GM12878 (cell line): ENCODE measurements at regions not wholly inside any gene's neighbourhood (a gene's known extent, or its start where the extent isn't known, plus 50 kb on each side); places are given as distances from the start of the nearest gene placed in this dataset.

Experiments used
- ATAC-seq: fragments of 200-7000 bp; cut with Tn5 transposase; 3 replicates; pipeline ENCODE4 v1.9.1; 2020; ENCODE audit warnings: mild to moderate bottlenecking, moderate library complexity
- BruUV-seq: library from RNA; stranded (reverse); fragments of 400-500 nt; replicated peaks from 2 replicates; lab custom pipeline; 2021; lab: Mats Ljungman, UMichigan
- CTCF ChIA-PET: fragments of 300-600 bp; sonication (Branson Sonifier 250); formaldehyde crosslinking; extraction: SDS; loops from one replicate; lab custom pipeline; 2021; ENCODE audit warnings: inconsistent platforms; lab: Yijun Ruan, JAX
- POLR2A ChIA-PET: fragments of 350-600 bp; formaldehyde crosslinking; extraction: SDS; loops from one replicate; lab custom pipeline; 2021; ENCODE audit warnings: inconsistent platforms; lab: Charles Lee
- RAD21 ChIA-PET: fragments of 300-600 bp; sonication (Branson Sonifier 250); formaldehyde crosslinking; loops from one replicate; lab custom pipeline; 2023; ENCODE audit warnings: antibody characterized with exemption; ENCODE audit not compliant: unreplicated experiment; lab: Charles Lee
- SMC1A ChIA-PET: fragments of 300-600 bp; sonication (Branson Sonifier 250); formaldehyde crosslinking; loops from one replicate; lab custom pipeline; 2023; ENCODE audit not compliant: unreplicated experiment, uncharacterized antibody; lab: Charles Lee
- DNase-seq: peaks from one replicate; pipeline ENCODE4 v3.0.0-alpha.2; 2011; ENCODE audit warnings: low read depth, low spot score
- FAIRE-seq: peaks from 3 replicates; lab custom pipeline; 2011; peaks lifted over from hg19 to GRCh38; lab: Jason Lieb, UNC
- H2AFZ ChIP-seq: 2 replicates; pipeline ENCODE4 v1.6.0; 2011; ENCODE audit warnings: low read depth, low read length, control low read depth; ENCODE audit not compliant: control insufficient read depth
- H3K27ac ChIP-seq: 2 replicates; pipeline ENCODE4 v1.5.1; 2011; ENCODE audit warnings: control low read depth; ENCODE audit not compliant: control insufficient read depth, insufficient read depth
- H3K27me3 ChIP-seq, 2 experiments: replicated peaks in 1 of 2; 2 replicates each; pipeline versions ENCODE4 v1.6.0 to v1.6.1; 2011; ENCODE audit warnings: low read length in 1 of 2; ENCODE audit not compliant: control insufficient read depth in 2 of 2, insufficient read depth in 2 of 2
- H3K36me3 ChIP-seq, 2 experiments: 2 replicates each; pipeline ENCODE4 v1.5.1; 2011; ENCODE audit warnings: low read length in 1 of 2; ENCODE audit not compliant: control insufficient read depth in 2 of 2, insufficient read depth in 2 of 2
- H3K4me1 ChIP-seq: 2 replicates; pipeline ENCODE4 v1.6.1; 2011; ENCODE audit warnings: mild to moderate bottlenecking, low read length, moderate library complexity, mixed read lengths; ENCODE audit not compliant: control insufficient read depth, insufficient read depth
- H3K4me2 ChIP-seq: 2 replicates; pipeline ENCODE4 v1.6.0; 2011; ENCODE audit warnings: control low read depth; ENCODE audit not compliant: control insufficient read depth, insufficient read depth
- H3K4me3 ChIP-seq: fragments of 200-600 bp; sonication (generic); 2 replicates; pipeline ENCODE4 v1.5.1; 2016
- H3K79me2 ChIP-seq: 2 replicates; pipeline ENCODE4 v1.6.0; 2011; ENCODE audit warnings: low read length; ENCODE audit not compliant: control insufficient read depth, insufficient read depth
- H3K9ac ChIP-seq: 2 replicates; pipeline ENCODE4 v1.8.0; 2011; ENCODE audit warnings: low read length, control low read depth, mixed read lengths; ENCODE audit not compliant: control insufficient read depth, insufficient read depth
- H3K9me3 ChIP-seq: replicated peaks from 3 replicates; pipeline ENCODE4 v1.5.1; 2011; ENCODE audit warnings: mild to moderate bottlenecking, low read length; ENCODE audit not compliant: control insufficient read depth, insufficient read depth
- H4K20me1 ChIP-seq: 2 replicates; pipeline ENCODE4 v1.6.0; 2011; ENCODE audit not compliant: control insufficient read depth, insufficient read depth
- BRCA1 ChIP-seq: IDR thresholded peaks from 2 replicates; pipeline ENCODE4 v1.6.1; 2011; ENCODE audit warnings: low read depth, low read length, improper control_type of control experiment
- CEBPB ChIP-seq, 2 experiments: fragments of 150-350 bp in 1 of 2; IDR thresholded peaks; 2 replicates each; pipeline ENCODE4 v1.6.1; 2012 to 2014; ENCODE audit warnings: low read depth in 2 of 2, low read length in 2 of 2, borderline replicate concordance in 1 of 2, inconsistent platforms in 1 of 2
- CHD2 ChIP-seq: IDR thresholded peaks from 2 replicates; pipeline ENCODE4 v1.6.1; 2011; ENCODE audit warnings: low read depth, low read length, improper control_type of control experiment, borderline replicate concordance
- EED ChIP-seq: sonication (generic); IDR thresholded peaks from 2 replicates; pipeline ENCODE4 v1.6.1; 2016; ENCODE audit warnings: antibody characterized with exemption, low read depth
- EP300 ChIP-seq, 2 experiments: fragments of 150-350 bp in 1 of 2; IDR thresholded peaks; 2 replicates each; pipeline ENCODE4 v1.6.1; 2011 to 2012; ENCODE audit warnings: low read depth in 2 of 2, low read length in 2 of 2, borderline replicate concordance in 1 of 2, improper control_type of control experiment in 1 of 2, inconsistent platforms in 1 of 2; ENCODE audit not compliant: control insufficient read depth in 1 of 2
- MEF2B ChIP-seq: fragments of 450-650 bp; IDR thresholded peaks from 2 replicates; pipeline ENCODE4 v1.6.1; 2018; ENCODE audit warnings: mild to moderate bottlenecking, moderate library complexity; ENCODE audit not compliant: partially characterized antibody, poor library complexity, severe bottlenecking
- NFXL1 ChIP-seq: fragments of 450-650 bp; IDR thresholded peaks from 2 replicates; pipeline ENCODE4 v1.6.1; 2017; ENCODE audit warnings: antibody characterized with exemption, mild to moderate bottlenecking, borderline replicate concordance
- RCOR1 ChIP-seq: conservative IDR thresholded peaks from 2 replicates; pipeline ENCODE4 v1.6.1; 2012; ENCODE audit warnings: low read depth, low read length, improper control_type of control experiment
- RELA ChIP-seq: fragments of 450-650 bp; IDR thresholded peaks from 2 replicates; pipeline ENCODE4 v1.8.0; 2014; ENCODE audit warnings: borderline replicate concordance; ENCODE audit not compliant: partially characterized antibody
- SMAD1 ChIP-seq: fragments of 450-650 bp; IDR thresholded peaks from 2 replicates; pipeline ENCODE4 v1.6.1; 2018; ENCODE audit warnings: mild to moderate bottlenecking, low read depth; ENCODE audit not compliant: partially characterized antibody
- STAT3 ChIP-seq: IDR thresholded peaks from 2 replicates; pipeline ENCODE4 v1.6.1; 2011; ENCODE audit warnings: low read depth, low read length, improper control_type of control experiment
- WGBS: methylation state at CpG from one replicate; pipeline ENCODE4 v1.1.6; 2016; ENCODE audit warnings: low lambda C conversion rate; ENCODE audit not compliant: insufficient replicate concordance, insufficient coverage; ENCODE audit errors: missing lambda C conversion rate; 5-methylcytosine and 5-hydroxymethylcytosine counted together
- in situ Hi-C: fragments of 300-500 bp; cut with MboI; formaldehyde crosslinking; loops from 9 replicates; pipeline ENCODE4 v1.14.3; 2018; ENCODE audit warnings: mixed read lengths
- intact Hi-C: fragments of 100-400 bp; cut with micrococcal nuclease; formaldehyde crosslinking; loops from one replicate; pipeline ENCODE4 v1.14.2; 2022; ENCODE audit not compliant: unreplicated experiment
- TF ChIP-seq, protein P1 (sequence below): IDR thresholded peaks from 2 replicates; pipeline ENCODE4 v1.6.1; 2011; ENCODE audit warnings: borderline replicate concordance, low read depth, mild to moderate bottlenecking, moderate library complexity, mixed read lengths, low read length; ENCODE audit not compliant: insufficient read depth; ENCODE audit errors: extremely low read length
- TF ChIP-seq, protein P2 (sequence below): fragments of 450-650 bp; IDR thresholded peaks from 2 replicates; pipeline ENCODE4 v1.6.1; 2017; ENCODE audit warnings: mild to moderate bottlenecking, low read depth, inconsistent platforms; ENCODE audit not compliant: poor library complexity, severe bottlenecking

DNA sequence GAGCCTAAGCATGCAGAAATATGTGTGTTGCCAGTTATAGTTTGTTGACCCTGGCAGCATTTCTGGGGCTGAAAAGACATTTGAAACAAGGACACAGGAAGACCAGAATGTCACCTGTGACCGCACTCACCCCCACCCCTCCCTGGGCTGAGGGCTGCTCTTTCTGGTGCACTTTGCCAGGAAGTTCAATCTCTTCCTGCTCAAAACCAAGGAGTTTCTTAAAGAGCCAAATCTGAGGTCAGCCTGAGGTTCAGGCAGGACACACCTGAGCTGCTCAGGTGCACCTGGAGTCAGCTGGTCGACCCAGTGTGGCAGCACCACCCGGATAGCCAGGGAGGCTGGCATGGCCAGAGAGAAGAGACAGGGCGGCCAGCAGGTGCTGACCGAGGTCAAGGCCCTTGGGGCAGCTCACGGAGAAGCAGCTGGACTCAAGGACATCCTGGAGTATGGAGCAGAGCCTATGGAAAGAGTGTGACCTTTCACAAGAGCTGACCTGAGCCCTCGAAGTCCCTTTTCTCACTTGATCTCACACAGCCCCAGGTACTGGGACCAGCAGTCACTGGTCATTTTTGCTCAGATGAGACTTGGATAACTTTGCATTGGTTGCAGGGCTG lies 376.9 kb upstream of the IRX4 start:
- no peak for FAIRE-seq
- no peak overlapping the region for H2AFZ ChIP-seq
- H3K4me1 ChIP-seq, result no peaks in the 10 kb centered on the region
- BruUV-seq, result no TSS peak
- H3K4me3 ChIP-seq, result no peak overlapping the region
- no peak overlapping the region for H3K27ac ChIP-seq
- no peak for ATAC-seq
- H3K9me3 ChIP-seq, result no peaks in the 10 kb centered on the region; the same call in 2 of the 3 replicates
- H3K79me2 ChIP-seq, result no peaks in the 10 kb centered on the region
- ChIA-PET RAD21 (no interaction called here), SMC1A (no interaction called here), POLR2A (no interaction called here), CTCF (no interaction called here)
- DNase-seq, result no peak
- in situ Hi-C loops (no loop called here), intact Hi-C loops (no loop called here)
- H3K4me2 ChIP-seq, result no peak overlapping the region
- H3K36me3 ChIP-seq, result no peaks in the 10 kb centered on the region
- no peak for TF ChIP-seq NFXL1
- TF ChIP-seq, protein P1, sequence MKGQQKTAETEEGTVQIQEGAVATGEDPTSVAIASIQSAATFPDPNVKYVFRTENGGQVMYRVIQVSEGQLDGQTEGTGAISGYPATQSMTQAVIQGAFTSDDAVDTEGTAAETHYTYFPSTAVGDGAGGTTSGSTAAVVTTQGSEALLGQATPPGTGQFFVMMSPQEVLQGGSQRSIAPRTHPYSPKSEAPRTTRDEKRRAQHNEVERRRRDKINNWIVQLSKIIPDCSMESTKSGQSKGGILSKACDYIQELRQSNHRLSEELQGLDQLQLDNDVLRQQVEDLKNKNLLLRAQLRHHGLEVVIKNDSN, result no peak
- TF ChIP-seq RELA, result no peak
- TF ChIP-seq CEBPB (IDR thresholded peaks at IDR 0.05; ENCODE audit: borderline replicate concordance in 1 of 2, low read depth in 2 of 2, low read length in 2 of 2), result no peak
- TF ChIP-seq EED, result no peak
- H3K9ac ChIP-seq, result no peak overlapping the region
- 11% methylated on average over 7 of the region's 7 CpGs for WGBS
- no peaks in the 10 kb centered on the region for H4K20me1 ChIP-seq
- no peaks in the 10 kb centered on the region for H3K27me3 ChIP-seq

DNA sequence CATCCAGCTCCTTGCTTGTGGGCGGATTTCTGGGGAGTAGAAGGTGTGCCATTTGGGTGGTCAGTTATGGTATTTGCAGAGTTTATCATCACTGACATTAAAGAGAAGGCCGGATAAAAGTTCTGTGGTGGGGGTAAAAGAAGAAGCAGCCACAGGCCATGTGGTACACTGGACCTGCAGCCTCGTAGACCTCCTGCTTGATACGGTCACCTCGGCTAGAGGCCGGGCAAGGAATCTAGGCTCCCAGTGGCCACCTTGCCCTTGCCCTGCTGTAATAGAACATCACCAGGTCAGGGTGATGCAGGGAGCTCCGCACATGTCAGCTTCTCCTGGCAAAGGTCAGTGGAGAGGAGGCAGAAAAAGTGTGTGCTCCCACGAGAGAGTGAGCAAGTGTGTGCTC lies 376.1 kb upstream of the IRX4 start:
- H4K20me1 ChIP-seq, result no peaks in the 10 kb centered on the region
- H3K27me3 ChIP-seq, result no peaks in the 10 kb centered on the region
- WGBS, result 44% methylated on average over 8 of the region's 8 CpGs
- CTCF ChIA-PET, result no interaction called here
- no TSS peak for BruUV-seq
- no peaks in the 10 kb centered on the region for H3K36me3 ChIP-seq
- no peak overlapping the region for H3K9ac ChIP-seq
- H3K4me2 ChIP-seq, result no peak overlapping the region
- H3K4me1 ChIP-seq, result no peaks in the 10 kb centered on the region
- RAD21 ChIA-PET, result no interaction called here
- ATAC-seq, result no peak
- no peak overlapping the region for H3K27ac ChIP-seq
- POLR2A ChIA-PET, result no interaction called here
- no peak for DNase-seq
- no peak overlapping the region for H2AFZ ChIP-seq
- no peaks in the 10 kb centered on the region for H3K79me2 ChIP-seq
- FAIRE-seq, result no peak
- SMC1A ChIA-PET, result no interaction called here
- no peaks in the 10 kb centered on the region; the same call in 2 of the 3 replicates for H3K9me3 ChIP-seq
- H3K4me3 ChIP-seq, result no peak overlapping the region
- in situ Hi-C loops, result no loop called here
- intact Hi-C loops, result no loop called here
- no peak for TF ChIP-seq MEF2B
- no peak for TF ChIP-seq SMAD1
- TF ChIP-seq CHD2, result no peak
- no peak for TF ChIP-seq RCOR1
- TF ChIP-seq EP300 (IDR thresholded peaks at IDR 0.05; ENCODE audit: borderline replicate concordance in 1 of 2, control insufficient read depth in 1 of 2, low read depth in 2 of 2, low read length in 2 of 2), result no peak
- no peak for TF ChIP-seq BRCA1
- TF ChIP-seq, protein P2, sequence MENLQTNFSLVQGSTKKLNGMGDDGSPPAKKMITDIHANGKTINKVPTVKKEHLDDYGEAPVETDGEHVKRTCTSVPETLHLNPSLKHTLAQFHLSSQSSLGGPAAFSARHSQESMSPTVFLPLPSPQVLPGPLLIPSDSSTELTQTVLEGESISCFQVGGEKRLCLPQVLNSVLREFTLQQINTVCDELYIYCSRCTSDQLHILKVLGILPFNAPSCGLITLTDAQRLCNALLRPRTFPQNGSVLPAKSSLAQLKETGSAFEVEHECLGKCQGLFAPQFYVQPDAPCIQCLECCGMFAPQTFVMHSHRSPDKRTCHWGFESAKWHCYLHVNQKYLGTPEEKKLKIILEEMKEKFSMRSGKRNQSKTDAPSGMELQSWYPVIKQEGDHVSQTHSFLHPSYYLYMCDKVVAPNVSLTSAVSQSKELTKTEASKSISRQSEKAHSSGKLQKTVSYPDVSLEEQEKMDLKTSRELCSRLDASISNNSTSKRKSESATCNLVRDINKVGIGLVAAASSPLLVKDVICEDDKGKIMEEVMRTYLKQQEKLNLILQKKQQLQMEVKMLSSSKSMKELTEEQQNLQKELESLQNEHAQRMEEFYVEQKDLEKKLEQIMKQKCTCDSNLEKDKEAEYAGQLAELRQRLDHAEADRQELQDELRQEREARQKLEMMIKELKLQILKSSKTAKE, result no peak
- TF ChIP-seq STAT3, result no peak
